Suprapubic skin (tissue), 4 donors: ENCODE measurements at regions not wholly inside any gene's neighbourhood (a gene's known extent, or its start where the extent isn't known, plus 50 kb on each side); places are given as distances from the start of the nearest gene placed in this dataset.

Source experiments
- DNase-seq, 2 donors: peaks; one replicate each; pipeline ENCODE4 v3.0.0-alpha.2; 2019; ENCODE audit warnings: low spot score in 2 of 2
- H3K27ac ChIP-seq: fragments of 200-600 bp; sonication (generic); one replicate; pipeline ENCODE4 v1.5.1; 2019
- H3K27me3 ChIP-seq: fragments of 200-600 bp; sonication (generic); one replicate; pipeline ENCODE4 v1.5.1; 2019
- H3K36me3 ChIP-seq: fragments of 200-600 bp; sonication (generic); one replicate; pipeline ENCODE4 v1.5.1; 2019
- H3K4me1 ChIP-seq: fragments of 200-600 bp; sonication (generic); one replicate; pipeline ENCODE4 v1.5.1; 2019
- H3K4me3 ChIP-seq: fragments of 200-600 bp; sonication (generic); one replicate; pipeline ENCODE4 v1.5.1; 2019; ENCODE audit warnings: mild to moderate bottlenecking
- H3K9me3 ChIP-seq: fragments of 200-600 bp; sonication (generic); one replicate; pipeline ENCODE4 v1.5.1; 2019
- CTCF ChIP-seq, 2 donors: fragments of 200-600 bp in 1 of 2; fragments of 450-650 bp in 1 of 2; sonication (generic) in 1 of 2; IDR thresholded peaks; one replicate each; pipeline ENCODE4 v1.5.1; 2016 to 2019; ENCODE audit warnings: antibody characterized with exemption in 2 of 2, mild to moderate bottlenecking in 1 of 2, moderate library complexity in 1 of 2
- EP300 ChIP-seq: sonication (generic); formaldehyde crosslinking; IDR thresholded peaks from one replicate; pipeline ENCODE4 v1.6.1; 2017; ENCODE audit warnings: antibody characterized with exemption
- POLR2A ChIP-seq, 2 donors: fragments of 450-650 bp; IDR thresholded peaks; one replicate each; pipeline ENCODE4 v1.6.1; 2017; ENCODE audit warnings: antibody characterized with exemption in 2 of 2, mild to moderate bottlenecking in 2 of 2, moderate library complexity in 2 of 2
- POLR2AphosphoS5 ChIP-seq, 3 donors: sonication (generic); formaldehyde crosslinking; IDR thresholded peaks; one replicate each; pipeline ENCODE4 v1.6.1; 2017; ENCODE audit warnings: antibody characterized with exemption in 3 of 3
- whole genome bisulfite sequencing: methylation state at CpG from one replicate; pipeline ENCODE4 v1.1.5; 2018; 5-methylcytosine and 5-hydroxymethylcytosine counted together

DNA sequence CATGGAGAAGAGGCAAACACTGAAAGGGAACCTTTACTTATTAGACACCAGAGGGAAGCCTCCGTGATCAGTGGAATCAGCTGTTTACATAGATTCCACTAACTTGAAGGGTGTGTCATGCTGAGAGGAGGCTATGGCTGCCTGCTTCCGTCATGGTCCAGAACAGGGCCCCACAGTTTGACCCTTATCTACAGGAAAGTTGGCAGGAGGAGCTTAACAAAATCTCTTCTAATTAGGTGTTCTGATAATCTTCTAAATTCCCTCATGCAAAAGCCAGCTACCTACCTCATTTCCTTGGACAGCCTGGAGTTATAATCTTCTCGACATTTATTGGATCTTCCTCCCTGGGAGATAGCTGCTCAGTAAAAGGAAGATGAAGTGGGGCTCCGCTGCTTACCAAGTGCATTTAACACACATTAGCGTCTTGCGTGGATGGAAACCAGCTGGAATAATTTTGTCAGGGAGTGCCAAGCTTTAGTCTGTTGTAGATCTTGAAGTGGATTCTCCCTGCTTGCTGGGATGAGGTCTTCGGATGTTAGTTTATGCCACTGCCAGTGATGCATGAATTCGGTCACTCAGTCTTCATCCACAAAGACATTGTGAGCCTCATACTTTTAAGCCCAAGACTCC lies 171.0 kb downstream of the PAH start:
- H3K9me3 ChIP-seq: no peaks in the 10 kb centered on the region
- 74% methylated on average over 8 of the region's 8 CpGs for WGBS
- no peak for DNase-seq
- H3K27ac ChIP-seq: no peak overlapping the region
- H3K27me3 ChIP-seq: no peaks in the 10 kb centered on the region
- no peaks in the 10 kb centered on the region for H3K36me3 ChIP-seq
- no peaks in the 10 kb centered on the region for H3K4me1 ChIP-seq
- H3K4me3 ChIP-seq: no peak overlapping the region
- TF ChIP-seq POLR2A (IDR thresholded peaks at IDR 0.05) (no peak), POLR2AphosphoS5 (IDR thresholded peaks at IDR 0.05) (no peak), CTCF (IDR thresholded peaks at IDR 0.05) (no peak), EP300 (no peak)

DNA sequence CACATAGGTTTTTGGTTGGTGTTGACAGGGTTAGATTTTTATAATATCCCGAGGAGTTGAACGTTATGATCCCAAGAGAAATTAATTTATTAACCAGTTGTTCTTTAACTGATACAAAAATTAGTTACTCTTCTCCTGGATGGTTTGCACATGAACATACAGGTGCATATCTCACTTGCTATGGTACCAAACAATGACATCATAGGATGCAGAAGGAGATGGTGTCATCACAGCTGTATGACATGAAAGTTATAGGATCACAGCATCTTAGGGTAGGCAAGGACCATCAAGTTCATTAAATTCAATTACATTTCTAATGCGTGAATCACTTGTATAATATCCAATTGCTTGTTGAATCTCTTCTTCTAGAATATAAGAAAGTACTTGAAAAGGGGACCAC lies 175.8 kb downstream of the PAH start:
- H3K9me3 ChIP-seq: no peaks in the 10 kb centered on the region
- WGBS: 80% methylated on average over 3 of the region's 3 CpGs
- H3K27me3 ChIP-seq: no peaks in the 10 kb centered on the region
- DNase-seq: no peak
- no peak for TF ChIP-seq CTCF (IDR thresholded peaks at IDR 0.05)
- no peak for TF ChIP-seq POLR2A (IDR thresholded peaks at IDR 0.05)
- TF ChIP-seq EP300: no peak
- no peaks in the 10 kb centered on the region for H3K4me1 ChIP-seq
- H3K36me3 ChIP-seq: no peaks in the 10 kb centered on the region
- H3K4me3 ChIP-seq: no peak overlapping the region
- H3K27ac ChIP-seq: no peak overlapping the region

- no peak for DNase-seq
- Histone ChIP-seq H3K4me1 (no peaks in the 10 kb centered on the region), H3K36me3 (no peaks in the 10 kb centered on the region), H3K27me3 (no peaks in the 10 kb centered on the region), H3K27ac (no peak overlapping the region), H3K4me3 (no peak overlapping the region), H3K9me3 (no peaks in the 10 kb centered on the region)
- no peak for TF ChIP-seq EP300
- TF ChIP-seq CTCF (IDR thresholded peaks at IDR 0.05): no peak
- TF ChIP-seq POLR2A (IDR thresholded peaks at IDR 0.05): no peak
- TF ChIP-seq POLR2AphosphoS5 (IDR thresholded peaks at IDR 0.05): no peak
- 28% methylated on average over 3 of the region's 3 CpGs for WGBS
These were observed 176.7 kb downstream of the PAH start for GRCh38 chr12:102740141-102740955.

DNA sequence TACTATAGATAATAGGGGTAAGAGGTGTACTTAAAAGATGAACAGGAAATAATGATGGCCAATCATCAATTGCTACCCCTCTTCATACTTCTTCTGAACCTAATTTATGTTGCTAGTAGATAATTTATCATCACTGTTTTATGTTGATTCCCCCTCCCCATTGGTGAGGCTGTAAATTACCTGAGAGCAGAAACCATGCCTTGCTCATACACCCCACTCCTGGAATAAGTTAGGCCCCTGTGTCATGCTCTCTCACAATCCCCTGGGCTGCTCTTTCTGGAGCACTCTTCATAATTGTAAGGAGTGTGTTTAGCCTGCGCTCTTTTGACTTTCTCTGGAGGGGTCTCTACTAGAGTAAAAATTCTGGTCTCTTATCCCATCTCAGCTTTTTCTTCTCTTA lies 180.7 kb downstream of the PAH start:
- WGBS: 100% methylated on average over 1 of the region's 1 CpG
- Histone ChIP-seq H3K4me3 (no peak overlapping the region), H3K4me1 (no peaks in the 10 kb centered on the region), H3K27ac (no peak overlapping the region), H3K27me3 (no peaks in the 10 kb centered on the region), H3K36me3 (no peaks in the 10 kb centered on the region), H3K9me3 (no peaks in the 10 kb centered on the region)
- no peak for TF ChIP-seq POLR2A (IDR thresholded peaks at IDR 0.05)
- no peak for TF ChIP-seq POLR2AphosphoS5 (IDR thresholded peaks at IDR 0.05)
- DNase-seq: no peak

- TF ChIP-seq EP300 (no peak), POLR2A (IDR thresholded peaks at IDR 0.05) (no peak), CTCF (IDR thresholded peaks at IDR 0.05) (no peak), POLR2AphosphoS5 (IDR thresholded peaks at IDR 0.05) (no peak)
- 63% methylated on average over 3 of the region's 3 CpGs for WGBS
- H3K4me3 ChIP-seq: no peak overlapping the region
These were observed 181.9 kb downstream of the PAH start for GRCh38 chr12:102735104-102735503.

More at GRCh38 chr12:102735104-102735503, 181.9 kb downstream of the PAH start:
- no peaks in the 10 kb centered on the region for H3K36me3 ChIP-seq
- no peaks in the 10 kb centered on the region for H3K9me3 ChIP-seq
- no peaks in the 10 kb centered on the region for H3K4me1 ChIP-seq
- no peaks in the 10 kb centered on the region for H3K27me3 ChIP-seq
- H3K27ac ChIP-seq: no peak overlapping the region
- DNase-seq: no peak
